ENCODE measurements at regions not wholly inside any gene's neighbourhood (a gene's known extent, or its start where the extent isn't known, plus 50 kb on each side); places are given as distances from the start of the nearest gene placed in this dataset.

GRCh38 chr19:28322491-28322890 lies 890.5 kb downstream of the UQCRFS1 start:
- TF ChIP-seq EP300 (IDR thresholded peaks at IDR 0.05) = no peak
- TF ChIP-seq POLR2A (IDR thresholded peaks at IDR 0.05) = no peak
- TF ChIP-seq, protein P1, sequence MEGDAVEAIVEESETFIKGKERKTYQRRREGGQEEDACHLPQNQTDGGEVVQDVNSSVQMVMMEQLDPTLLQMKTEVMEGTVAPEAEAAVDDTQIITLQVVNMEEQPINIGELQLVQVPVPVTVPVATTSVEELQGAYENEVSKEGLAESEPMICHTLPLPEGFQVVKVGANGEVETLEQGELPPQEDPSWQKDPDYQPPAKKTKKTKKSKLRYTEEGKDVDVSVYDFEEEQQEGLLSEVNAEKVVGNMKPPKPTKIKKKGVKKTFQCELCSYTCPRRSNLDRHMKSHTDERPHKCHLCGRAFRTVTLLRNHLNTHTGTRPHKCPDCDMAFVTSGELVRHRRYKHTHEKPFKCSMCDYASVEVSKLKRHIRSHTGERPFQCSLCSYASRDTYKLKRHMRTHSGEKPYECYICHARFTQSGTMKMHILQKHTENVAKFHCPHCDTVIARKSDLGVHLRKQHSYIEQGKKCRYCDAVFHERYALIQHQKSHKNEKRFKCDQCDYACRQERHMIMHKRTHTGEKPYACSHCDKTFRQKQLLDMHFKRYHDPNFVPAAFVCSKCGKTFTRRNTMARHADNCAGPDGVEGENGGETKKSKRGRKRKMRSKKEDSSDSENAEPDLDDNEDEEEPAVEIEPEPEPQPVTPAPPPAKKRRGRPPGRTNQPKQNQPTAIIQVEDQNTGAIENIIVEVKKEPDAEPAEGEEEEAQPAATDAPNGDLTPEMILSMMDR (IDR thresholded peaks at IDR 0.05) = no peak
- TF ChIP-seq POLR2AphosphoS5 (IDR thresholded peaks at IDR 0.05) = no peak

All from sigmoid colon (tissue), 4 donors.